Brain microvascular endothelial cell (primary cell): ENCODE measurements at regions not wholly inside any gene's neighbourhood (a gene's known extent, or its start where the extent isn't known, plus 50 kb on each side); places are given as distances from the start of the nearest gene placed in this dataset.
A peak's percentile ranks its signal among the peaks of the same experiment; 100 is the strongest.

Experiments used
- DNase-seq: peaks from one replicate; pipeline ENCODE4 v3.0.0-alpha.2; 2020
- H3K27ac ChIP-seq: fragments of 250-450 bp; sonication (Bioruptor Pico); 2 replicates; pipeline ENCODE4 v1.5.1; 2020; ENCODE audit warnings: mild to moderate bottlenecking, moderate library complexity
- H3K27me3 ChIP-seq: fragments of 250-450 bp; sonication (Bioruptor Pico); replicated peaks from 2 replicates; pipeline ENCODE4 v1.5.1; 2020; ENCODE audit warnings: mild to moderate bottlenecking
- H3K36me3 ChIP-seq: fragments of 250-450 bp; sonication (Bioruptor Pico); replicated peaks from 2 replicates; pipeline ENCODE4 v1.5.1; 2020; ENCODE audit warnings: mild to moderate bottlenecking
- H3K4me3 ChIP-seq: 2 replicates; pipeline ENCODE4 v1.5.1; 2011; ENCODE audit warnings: low read depth, mild to moderate bottlenecking, control low read depth, low read length, moderate library complexity
- in situ Hi-C: cut with HindIII; loops from 2 replicates; pipeline ENCODE4 v1.10.0; 2017; ENCODE audit warnings: low sequenced_read_pairs, low pct_ligation_motif_present
- TF ChIP-seq, protein P1 (sequence below): IDR thresholded peaks from 2 replicates; pipeline ENCODE4 v1.5.1; 2011; ENCODE audit warnings: low read depth, mild to moderate bottlenecking, moderate library complexity, low read length, control low read depth, inconsistent platforms; ENCODE audit errors: missing control alignments

DNA sequence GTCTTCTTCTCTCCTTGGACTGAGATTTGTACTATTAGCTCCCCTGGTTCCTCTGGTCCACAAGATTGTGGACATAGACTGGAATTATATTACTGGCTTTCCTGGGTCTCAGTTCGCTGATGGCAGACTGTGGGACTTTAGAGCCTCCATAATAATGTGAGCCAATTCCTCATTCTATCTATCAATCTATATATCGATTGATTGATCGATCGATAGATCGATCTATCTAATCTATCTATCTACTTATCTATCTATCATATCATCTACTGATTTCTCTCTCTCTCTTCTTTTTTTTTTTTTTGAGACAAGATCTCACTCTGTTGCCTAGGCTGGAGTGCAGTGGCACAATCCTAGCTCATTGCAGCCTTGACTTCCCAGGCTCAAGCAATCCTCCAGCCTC, 51.5 kb upstream of the DDR1 start:
- no peak for DNase-seq
- TF ChIP-seq, protein P1, sequence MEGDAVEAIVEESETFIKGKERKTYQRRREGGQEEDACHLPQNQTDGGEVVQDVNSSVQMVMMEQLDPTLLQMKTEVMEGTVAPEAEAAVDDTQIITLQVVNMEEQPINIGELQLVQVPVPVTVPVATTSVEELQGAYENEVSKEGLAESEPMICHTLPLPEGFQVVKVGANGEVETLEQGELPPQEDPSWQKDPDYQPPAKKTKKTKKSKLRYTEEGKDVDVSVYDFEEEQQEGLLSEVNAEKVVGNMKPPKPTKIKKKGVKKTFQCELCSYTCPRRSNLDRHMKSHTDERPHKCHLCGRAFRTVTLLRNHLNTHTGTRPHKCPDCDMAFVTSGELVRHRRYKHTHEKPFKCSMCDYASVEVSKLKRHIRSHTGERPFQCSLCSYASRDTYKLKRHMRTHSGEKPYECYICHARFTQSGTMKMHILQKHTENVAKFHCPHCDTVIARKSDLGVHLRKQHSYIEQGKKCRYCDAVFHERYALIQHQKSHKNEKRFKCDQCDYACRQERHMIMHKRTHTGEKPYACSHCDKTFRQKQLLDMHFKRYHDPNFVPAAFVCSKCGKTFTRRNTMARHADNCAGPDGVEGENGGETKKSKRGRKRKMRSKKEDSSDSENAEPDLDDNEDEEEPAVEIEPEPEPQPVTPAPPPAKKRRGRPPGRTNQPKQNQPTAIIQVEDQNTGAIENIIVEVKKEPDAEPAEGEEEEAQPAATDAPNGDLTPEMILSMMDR = no peak
- H3K27ac ChIP-seq = no peak overlapping the region
- H3K27me3 ChIP-seq = no peaks in the 10 kb centered on the region
- H3K36me3 ChIP-seq = no peaks in the 10 kb centered on the region
- no peak overlapping the region for H3K4me3 ChIP-seq
- in situ Hi-C loops = no loop called here

- Histone ChIP-seq H3K27ac (no peak overlapping the region), H3K27me3 (no peaks in the 10 kb centered on the region), H3K36me3 (no peaks in the 10 kb centered on the region), H3K4me3 (no peak overlapping the region)
- TF ChIP-seq, protein P1 = no peak
- DNase-seq = no peak
- in situ Hi-C loops = no loop called here
These were observed 53.9 kb upstream of the DDR1 start for GRCh38 chr6:30830438-30830837.

- no peak for DNase-seq
- no peak overlapping the region for H3K27ac ChIP-seq
These were observed 54.6 kb upstream of the DDR1 start for GRCh38 chr6:30829639-30830255.

GRCh38 chr6:30829033-30829432, 55.3 kb upstream of the DDR1 start:
- H3K36me3 ChIP-seq = no peaks in the 10 kb centered on the region
- no peak for DNase-seq
- TF ChIP-seq, protein P1 = no peak
- H3K27ac ChIP-seq = no peak overlapping the region
- in situ Hi-C loops = no loop called here
- H3K27me3 ChIP-seq = no peaks in the 10 kb centered on the region
- H3K4me3 ChIP-seq = no peak overlapping the region

More at GRCh38 chr6:30829639-30830255, 54.6 kb upstream of the DDR1 start:
- Histone ChIP-seq H3K27me3 (no peaks in the 10 kb centered on the region), H3K36me3 (no peaks in the 10 kb centered on the region), H3K4me3 (no peak overlapping the region)
- in situ Hi-C loops = no loop called here
- TF ChIP-seq, protein P1 = no peak

DNA sequence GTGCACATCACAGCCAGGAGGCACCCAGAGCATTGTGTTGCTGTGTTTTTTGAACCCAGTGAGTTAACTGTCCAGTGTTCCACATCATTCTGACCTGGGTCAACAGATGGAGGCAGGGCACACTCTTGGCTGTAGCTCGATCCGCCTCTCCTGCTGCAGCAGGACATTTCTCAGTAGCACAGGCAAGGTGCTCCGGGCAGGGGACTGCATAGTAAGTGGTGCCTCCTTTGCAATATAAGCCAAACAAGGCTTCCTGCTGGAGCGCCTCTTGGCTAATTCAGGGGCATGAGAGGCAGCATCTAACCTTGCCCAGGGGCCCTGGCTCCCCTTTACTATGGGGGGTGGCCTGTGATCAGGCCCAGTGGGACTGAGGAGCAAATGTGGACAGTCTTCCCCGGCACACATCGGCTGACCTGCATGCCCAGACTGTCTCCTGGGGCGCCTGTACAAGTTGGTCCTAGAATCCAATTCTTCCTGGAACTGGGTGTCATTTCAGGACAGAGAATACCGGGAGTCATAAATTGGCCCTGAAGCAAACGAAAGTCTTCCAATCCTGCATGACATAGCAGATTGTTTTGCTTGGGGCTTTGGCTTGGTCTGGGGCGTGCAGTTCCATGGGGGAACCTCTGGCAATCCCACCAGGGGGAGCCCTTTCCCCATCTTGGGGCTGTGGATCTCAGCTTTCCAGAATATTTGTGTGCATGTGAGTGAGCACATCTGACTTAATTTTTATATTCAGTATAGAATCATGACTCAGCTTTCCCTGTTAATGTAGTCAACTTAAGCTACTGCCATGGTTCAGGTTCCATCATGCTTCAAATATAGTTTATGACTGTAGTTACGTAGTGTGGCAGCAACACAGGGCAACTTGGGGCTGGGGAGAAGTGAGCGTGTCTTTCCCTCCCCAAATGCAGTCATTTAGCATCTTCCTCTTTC, 56.0 kb upstream of the DDR1 start:
- Histone ChIP-seq H3K27me3 (no peaks in the 10 kb centered on the region), H3K4me3 (no peak overlapping the region), H3K27ac (peak overlapping the region; percentile 42), H3K36me3 (no peaks in the 10 kb centered on the region)
- DNase-seq = peak; percentile 88
- in situ Hi-C loops = no loop called here
- TF ChIP-seq, protein P1 = peak; percentile 96
